ENCODE measurements at regions not wholly inside any gene's neighbourhood (a gene's known extent, or its start where the extent isn't known, plus 50 kb on each side); places are given as distances from the start of the nearest gene placed in this dataset.

DNA sequence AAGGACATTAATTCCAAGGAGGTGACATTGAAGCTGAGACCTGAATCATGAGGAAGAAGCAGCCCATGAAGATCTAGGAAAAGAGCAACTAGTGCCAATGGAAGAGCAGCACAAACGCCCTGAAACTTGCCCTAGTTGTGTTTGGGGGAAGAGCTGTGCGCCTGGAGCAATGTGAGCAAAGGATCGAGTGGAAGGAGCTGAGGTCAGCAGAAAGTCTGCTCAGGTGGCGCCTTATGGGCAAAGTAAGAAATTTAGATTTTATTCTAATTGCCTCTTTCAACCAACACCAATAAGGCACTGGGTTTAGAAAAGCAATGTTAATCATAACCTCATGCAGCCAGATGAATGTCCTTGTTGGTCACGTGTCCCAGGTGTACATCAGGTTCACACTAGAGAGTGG, 226.0 kb upstream of the THSD7B start:
- TF ChIP-seq POLR2A (IDR thresholded peaks at IDR 0.05), result no peak
- TF ChIP-seq CTCF (IDR thresholded peaks at IDR 0.05), result no peak
- TF ChIP-seq POLR2AphosphoS5 (IDR thresholded peaks at IDR 0.05), result no peak
